ENCODE measurements at regions not wholly inside any gene's neighbourhood (a gene's known extent, or its start where the extent isn't known, plus 50 kb on each side); places are given as distances from the start of the nearest gene placed in this dataset.

DNA sequence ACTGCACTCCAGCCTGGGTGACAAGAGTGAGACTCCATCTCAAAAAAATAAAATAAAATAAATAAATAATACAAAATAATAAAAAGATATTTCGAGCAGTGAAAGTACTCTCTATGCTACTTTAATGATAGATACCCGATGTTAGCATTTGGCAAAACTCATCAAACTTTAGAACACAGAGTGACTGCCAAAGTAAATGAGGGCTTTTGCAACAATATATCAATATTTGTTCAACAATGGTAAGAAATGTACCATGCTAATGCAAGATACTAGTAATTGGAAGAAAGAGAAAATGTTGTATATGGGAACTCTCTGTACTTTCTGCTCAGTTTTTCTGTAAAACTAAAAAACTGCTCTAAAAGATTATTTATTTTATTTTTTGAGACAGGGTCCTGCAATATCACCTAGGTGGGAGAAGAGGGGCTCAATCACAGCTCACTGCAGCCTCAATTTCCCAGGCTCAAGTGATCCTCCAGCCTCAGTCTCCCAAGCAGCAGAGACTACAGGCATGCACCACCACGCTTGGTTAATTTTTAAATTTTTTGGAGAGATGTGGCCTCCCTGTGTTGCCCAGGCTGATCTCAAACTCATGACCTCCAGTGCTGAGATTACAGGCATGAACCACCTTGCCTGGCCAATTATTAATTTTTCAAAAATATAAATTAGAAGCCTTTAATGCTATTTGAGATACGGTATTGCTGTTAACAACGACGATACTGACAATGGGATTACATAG lies 650.5 kb upstream of the NR2F2 start:
- TF ChIP-seq, protein P1, sequence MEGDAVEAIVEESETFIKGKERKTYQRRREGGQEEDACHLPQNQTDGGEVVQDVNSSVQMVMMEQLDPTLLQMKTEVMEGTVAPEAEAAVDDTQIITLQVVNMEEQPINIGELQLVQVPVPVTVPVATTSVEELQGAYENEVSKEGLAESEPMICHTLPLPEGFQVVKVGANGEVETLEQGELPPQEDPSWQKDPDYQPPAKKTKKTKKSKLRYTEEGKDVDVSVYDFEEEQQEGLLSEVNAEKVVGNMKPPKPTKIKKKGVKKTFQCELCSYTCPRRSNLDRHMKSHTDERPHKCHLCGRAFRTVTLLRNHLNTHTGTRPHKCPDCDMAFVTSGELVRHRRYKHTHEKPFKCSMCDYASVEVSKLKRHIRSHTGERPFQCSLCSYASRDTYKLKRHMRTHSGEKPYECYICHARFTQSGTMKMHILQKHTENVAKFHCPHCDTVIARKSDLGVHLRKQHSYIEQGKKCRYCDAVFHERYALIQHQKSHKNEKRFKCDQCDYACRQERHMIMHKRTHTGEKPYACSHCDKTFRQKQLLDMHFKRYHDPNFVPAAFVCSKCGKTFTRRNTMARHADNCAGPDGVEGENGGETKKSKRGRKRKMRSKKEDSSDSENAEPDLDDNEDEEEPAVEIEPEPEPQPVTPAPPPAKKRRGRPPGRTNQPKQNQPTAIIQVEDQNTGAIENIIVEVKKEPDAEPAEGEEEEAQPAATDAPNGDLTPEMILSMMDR (IDR thresholded peaks at IDR 0.05) = no peak

DNA sequence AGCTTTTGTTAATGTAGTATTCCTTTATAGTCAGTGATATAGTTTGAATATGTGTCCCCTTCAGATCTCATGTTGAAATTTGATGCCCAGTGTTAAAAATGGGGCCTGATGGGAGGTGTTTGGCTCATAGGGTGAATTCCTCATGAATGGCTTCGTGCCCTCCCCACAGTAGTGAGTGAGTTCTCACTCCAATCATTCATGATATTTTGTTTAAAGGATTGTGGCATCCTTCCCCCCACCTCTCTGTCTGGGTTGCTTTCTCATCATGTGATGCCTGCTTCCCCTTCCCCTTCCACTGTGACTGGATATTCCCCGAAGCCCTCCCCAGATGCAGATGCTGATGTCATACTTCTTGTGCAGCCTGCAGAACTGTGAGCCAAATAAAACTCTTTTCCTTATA lies 649.8 kb upstream of the NR2F2 start:
- TF ChIP-seq, protein P1 (IDR thresholded peaks at IDR 0.05) = no peak

DNA sequence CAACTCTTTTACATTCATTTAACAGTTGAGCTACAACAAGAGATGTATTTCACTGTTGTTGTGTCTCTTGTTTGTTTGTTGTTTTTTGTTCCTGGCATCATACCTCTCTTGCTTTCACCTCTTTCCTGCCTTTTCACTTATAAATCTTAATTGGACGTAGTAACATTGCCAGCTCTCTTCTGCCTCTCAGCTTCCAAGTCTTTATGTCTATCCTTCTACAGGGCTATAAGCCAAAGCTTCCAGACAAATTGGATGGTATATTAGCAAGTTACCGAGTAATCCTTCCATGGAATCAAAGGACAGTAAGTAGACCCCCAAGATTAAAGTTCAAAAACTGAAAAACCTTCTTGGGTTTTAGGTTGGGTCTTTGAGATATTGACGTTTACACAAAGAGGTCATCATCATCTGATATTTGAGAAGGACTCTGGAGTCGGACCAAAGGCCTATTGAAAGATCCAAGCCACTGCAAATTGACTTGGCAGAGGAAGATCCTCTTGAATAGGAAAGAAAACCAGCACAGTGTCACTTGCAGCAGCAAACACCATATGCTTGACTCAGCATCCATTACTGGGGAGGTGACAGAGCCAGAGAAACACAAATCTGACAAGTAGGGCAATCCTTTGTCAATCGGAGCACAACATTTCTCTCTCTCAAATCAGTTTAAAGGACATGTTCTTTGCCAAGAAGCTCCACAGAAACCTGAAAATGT lies 648.5 kb upstream of the NR2F2 start:
- TF ChIP-seq, protein P1 (IDR thresholded peaks at IDR 0.05) = no peak

DNA sequence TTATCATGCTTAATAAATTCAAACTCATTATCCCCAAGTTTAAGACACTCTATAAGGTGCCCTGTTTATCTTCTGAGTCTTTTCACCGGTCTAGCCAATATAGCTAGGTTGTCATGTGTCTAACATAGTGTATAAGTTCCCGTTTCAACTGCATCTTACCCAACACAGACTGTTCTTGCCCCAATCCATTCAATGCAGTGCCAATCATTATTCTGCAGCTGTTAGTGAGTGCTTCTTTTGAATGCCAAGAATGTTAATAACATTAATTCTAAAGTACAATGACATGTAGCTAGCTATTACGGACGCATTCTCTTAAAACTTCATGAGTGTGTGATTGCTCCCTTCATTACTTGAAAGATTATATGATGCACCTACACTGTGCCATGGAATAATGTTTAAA lies 646.4 kb upstream of the NR2F2 start:
- TF ChIP-seq, protein P1 (IDR thresholded peaks at IDR 0.05) = no peak

DNA sequence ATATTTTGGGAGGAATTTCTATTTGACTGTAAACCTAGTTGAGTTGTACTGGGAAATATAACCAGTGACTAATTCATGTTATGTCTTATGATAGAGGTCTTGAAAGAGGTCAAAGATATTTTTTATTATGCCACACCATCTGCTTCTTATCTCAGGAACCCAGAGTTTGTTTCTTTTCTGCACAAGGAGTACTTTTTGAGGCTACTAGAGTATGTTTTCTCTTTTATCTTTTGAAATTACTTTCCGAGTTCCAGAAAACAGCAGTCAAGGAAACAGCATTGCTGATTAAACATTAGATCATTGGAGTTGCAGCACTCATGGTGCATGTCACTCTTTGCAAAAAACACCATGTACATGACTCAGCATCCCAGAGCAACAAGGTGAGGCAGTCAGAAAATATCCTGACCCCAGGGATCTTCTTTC lies 645.8 kb upstream of the NR2F2 start:
- TF ChIP-seq, protein P1 (IDR thresholded peaks at IDR 0.05) = no peak

DNA sequence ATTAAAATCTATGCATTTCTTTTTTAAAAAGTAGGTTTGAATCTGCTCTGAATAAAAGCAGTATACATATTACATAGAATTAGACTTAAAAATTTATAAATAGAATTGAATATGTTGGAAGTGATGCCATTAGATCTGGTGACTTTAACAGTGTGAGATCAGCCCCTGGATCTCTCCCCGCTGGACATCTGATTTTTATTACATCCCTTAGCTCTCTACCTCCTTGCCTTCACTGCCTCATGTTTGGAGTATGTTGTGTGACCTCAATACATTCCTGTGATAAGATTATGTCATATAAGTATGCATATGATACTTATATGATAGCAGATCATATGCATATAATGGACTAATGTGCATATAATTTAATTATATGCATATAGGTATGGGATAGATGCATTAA lies 643.4 kb upstream of the NR2F2 start:
- TF ChIP-seq, protein P1 (IDR thresholded peaks at IDR 0.05) = no peak

DNA sequence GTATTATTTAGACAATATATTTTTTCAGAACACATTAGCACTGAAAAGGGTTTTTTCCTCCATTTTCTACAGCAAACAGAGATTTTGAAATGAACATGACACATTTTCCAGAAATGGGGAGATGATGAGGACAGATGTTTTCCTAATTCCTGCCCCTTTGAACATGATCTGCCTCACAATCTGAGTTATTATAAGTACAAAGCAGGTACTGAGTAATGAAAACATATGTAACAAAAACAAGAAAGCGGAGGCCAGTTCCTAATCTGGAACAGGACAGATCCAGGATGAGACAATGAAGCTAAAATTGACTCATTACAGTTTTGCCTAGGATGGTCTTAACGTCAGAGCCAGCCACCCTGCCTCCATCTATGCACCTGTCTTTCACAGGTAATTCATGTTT lies 642.8 kb upstream of the NR2F2 start:
- TF ChIP-seq, protein P1 (IDR thresholded peaks at IDR 0.05) = no peak
